Erythroblast (primary cell): ENCODE measurements at regions not wholly inside any gene's neighbourhood (a gene's known extent, or its start where the extent isn't known, plus 50 kb on each side); places are given as distances from the start of the nearest gene placed in this dataset.

Experiments used
- GATA1 ChIP-seq: IDR thresholded peaks from 2 replicates; pipeline ENCODE4 v1.6.1; 2011; ENCODE audit warnings: low read depth, mild to moderate bottlenecking, control low read depth, low read length, moderate library complexity
- POLR2A ChIP-seq: IDR thresholded peaks from 2 replicates; pipeline ENCODE4 v1.6.1; 2011; ENCODE audit warnings: mild to moderate bottlenecking, low read length

DNA sequence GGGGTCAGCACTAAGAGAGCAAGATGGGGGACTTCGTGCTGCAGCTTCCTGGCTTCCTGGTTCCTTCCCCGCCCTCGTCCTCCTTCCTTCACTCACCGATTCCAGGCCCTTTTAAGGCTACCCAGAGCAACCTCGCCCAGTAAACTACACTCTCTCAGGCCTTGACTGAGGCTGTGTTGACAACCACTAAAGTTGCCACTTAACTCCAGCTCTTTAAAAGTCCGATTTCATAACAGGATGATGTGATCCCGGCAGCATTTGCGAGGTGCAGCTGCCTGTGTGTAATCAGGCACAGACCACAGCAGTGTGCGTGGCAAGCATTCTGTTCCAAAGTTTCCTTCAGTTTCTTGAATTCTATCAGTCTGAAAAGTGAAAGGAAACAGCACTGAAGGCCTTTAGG, 110.6 kb downstream of the RAB11FIP2 start:
- TF ChIP-seq POLR2A (no peak), GATA1 (no peak)
